ENCODE measurements at regions not wholly inside any gene's neighbourhood (a gene's known extent, or its start where the extent isn't known, plus 50 kb on each side); places are given as distances from the start of the nearest gene placed in this dataset.

DNA sequence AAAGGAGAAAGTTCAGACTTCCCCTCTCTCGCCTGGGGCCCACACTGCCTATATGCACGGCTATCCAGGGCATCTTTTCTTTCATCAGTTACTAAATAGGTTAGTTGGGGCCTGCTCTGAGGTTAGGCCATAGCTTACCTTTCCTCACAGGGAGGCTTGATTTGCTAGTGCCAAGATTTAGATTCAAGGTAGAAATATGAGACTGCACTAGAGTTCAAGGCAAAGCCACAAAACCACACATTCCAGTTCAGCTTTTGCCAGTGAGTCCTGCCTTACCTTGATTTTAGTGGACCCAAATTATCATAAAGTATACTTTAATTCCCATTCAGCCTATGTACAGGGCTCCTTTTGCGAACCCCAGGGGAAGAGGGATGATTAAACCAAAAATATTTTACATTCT is 762.8 kb downstream of the PDHA2 start:
- ATAC-seq (no peak), DNase-seq (ENCODE audit: low read depth, low spot score) (no peak)
- intact Hi-C loops (cut with micrococcal nuclease; ENCODE audit: unreplicated experiment), result no loop called here
- Histone ChIP-seq H3K27me3 (ENCODE audit: control insufficient read depth, insufficient read depth, low read length) (no peaks in the 10 kb centered on the region), H3K4me1 (ENCODE audit: control insufficient read depth, insufficient read depth, low read length) (no peaks in the 10 kb centered on the region), H3K9me3 (ENCODE audit: control insufficient read depth, insufficient read depth, low read depth, low read length) (no peaks in the 10 kb centered on the region), H3K4me3 (ENCODE audit: low read depth in 2 of 2, low read length in 2 of 2) (no peak overlapping the region), H3K27ac (ENCODE audit: low read length) (no peak overlapping the region), H3K36me3 (ENCODE audit: control insufficient read depth, insufficient read depth, low read length) (no peaks in the 10 kb centered on the region)
- in situ Hi-C loops (cut with HindIII; ENCODE audit: low pct_unique_long_range_greater_than_20kb, low sequenced_read_pairs), result no loop called here
- BruUV-seq (replicated peaks), result no TSS peak
- ChIA-PET CTCF (no interaction called here), POLR2A (no interaction called here)
- TF ChIP-seq POLR2AphosphoS5 (IDR thresholded peaks at IDR 0.05; ENCODE audit: low read depth, low read length) (no peak), SIN3A (IDR thresholded peaks at IDR 0.05; ENCODE audit: borderline replicate concordance, insufficient read depth, low read depth, low read length) (no peak), TCF7L2 (IDR thresholded peaks at IDR 0.05; ENCODE audit: low read depth, low read length) (no peak)
- TF ChIP-seq, protein P1, sequence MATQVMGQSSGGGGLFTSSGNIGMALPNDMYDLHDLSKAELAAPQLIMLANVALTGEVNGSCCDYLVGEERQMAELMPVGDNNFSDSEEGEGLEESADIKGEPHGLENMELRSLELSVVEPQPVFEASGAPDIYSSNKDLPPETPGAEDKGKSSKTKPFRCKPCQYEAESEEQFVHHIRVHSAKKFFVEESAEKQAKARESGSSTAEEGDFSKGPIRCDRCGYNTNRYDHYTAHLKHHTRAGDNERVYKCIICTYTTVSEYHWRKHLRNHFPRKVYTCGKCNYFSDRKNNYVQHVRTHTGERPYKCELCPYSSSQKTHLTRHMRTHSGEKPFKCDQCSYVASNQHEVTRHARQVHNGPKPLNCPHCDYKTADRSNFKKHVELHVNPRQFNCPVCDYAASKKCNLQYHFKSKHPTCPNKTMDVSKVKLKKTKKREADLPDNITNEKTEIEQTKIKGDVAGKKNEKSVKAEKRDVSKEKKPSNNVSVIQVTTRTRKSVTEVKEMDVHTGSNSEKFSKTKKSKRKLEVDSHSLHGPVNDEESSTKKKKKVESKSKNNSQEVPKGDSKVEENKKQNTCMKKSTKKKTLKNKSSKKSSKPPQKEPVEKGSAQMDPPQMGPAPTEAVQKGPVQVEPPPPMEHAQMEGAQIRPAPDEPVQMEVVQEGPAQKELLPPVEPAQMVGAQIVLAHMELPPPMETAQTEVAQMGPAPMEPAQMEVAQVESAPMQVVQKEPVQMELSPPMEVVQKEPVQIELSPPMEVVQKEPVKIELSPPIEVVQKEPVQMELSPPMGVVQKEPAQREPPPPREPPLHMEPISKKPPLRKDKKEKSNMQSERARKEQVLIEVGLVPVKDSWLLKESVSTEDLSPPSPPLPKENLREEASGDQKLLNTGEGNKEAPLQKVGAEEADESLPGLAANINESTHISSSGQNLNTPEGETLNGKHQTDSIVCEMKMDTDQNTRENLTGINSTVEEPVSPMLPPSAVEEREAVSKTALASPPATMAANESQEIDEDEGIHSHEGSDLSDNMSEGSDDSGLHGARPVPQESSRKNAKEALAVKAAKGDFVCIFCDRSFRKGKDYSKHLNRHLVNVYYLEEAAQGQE (IDR thresholded peaks at IDR 0.05; ENCODE audit: insufficient read depth in 1 of 2, low read depth in 2 of 2, low read length in 1 of 2), result no peak
- TF ChIP-seq, protein P2, sequence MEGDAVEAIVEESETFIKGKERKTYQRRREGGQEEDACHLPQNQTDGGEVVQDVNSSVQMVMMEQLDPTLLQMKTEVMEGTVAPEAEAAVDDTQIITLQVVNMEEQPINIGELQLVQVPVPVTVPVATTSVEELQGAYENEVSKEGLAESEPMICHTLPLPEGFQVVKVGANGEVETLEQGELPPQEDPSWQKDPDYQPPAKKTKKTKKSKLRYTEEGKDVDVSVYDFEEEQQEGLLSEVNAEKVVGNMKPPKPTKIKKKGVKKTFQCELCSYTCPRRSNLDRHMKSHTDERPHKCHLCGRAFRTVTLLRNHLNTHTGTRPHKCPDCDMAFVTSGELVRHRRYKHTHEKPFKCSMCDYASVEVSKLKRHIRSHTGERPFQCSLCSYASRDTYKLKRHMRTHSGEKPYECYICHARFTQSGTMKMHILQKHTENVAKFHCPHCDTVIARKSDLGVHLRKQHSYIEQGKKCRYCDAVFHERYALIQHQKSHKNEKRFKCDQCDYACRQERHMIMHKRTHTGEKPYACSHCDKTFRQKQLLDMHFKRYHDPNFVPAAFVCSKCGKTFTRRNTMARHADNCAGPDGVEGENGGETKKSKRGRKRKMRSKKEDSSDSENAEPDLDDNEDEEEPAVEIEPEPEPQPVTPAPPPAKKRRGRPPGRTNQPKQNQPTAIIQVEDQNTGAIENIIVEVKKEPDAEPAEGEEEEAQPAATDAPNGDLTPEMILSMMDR (IDR thresholded peaks at IDR 0.05), result no peak

DNA sequence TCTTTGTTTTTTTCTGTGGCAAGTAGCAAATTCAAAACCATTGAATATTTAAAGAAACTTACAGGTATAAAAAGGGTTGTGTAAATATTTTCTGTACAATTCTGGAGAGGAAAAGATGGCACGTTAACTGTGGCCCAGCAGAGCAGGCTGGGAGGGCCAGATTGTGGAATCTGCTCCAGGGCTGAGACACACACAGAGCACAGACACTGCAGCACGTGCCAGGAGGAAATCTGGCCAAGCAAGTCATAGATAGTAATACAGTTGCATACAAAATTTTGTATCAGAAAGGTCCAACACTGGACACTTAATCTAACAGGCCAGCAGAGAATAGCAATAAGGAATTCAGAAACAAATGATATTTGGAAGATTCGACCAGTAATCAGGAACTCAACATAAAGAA is 763.7 kb downstream of the PDHA2 start:
- Histone ChIP-seq H3K27ac (ENCODE audit: low read length) (no peak overlapping the region), H3K4me1 (ENCODE audit: control insufficient read depth, insufficient read depth, low read length) (no peaks in the 10 kb centered on the region), H3K27me3 (ENCODE audit: control insufficient read depth, insufficient read depth, low read length) (no peaks in the 10 kb centered on the region), H3K9me3 (ENCODE audit: control insufficient read depth, insufficient read depth, low read depth, low read length) (no peaks in the 10 kb centered on the region), H3K36me3 (ENCODE audit: control insufficient read depth, insufficient read depth, low read length) (no peaks in the 10 kb centered on the region), H3K4me3 (ENCODE audit: low read depth in 2 of 2, low read length in 2 of 2) (no peak overlapping the region)
- no peak for TF ChIP-seq POLR2AphosphoS5 (IDR thresholded peaks at IDR 0.05; ENCODE audit: low read depth, low read length)
- no peak for TF ChIP-seq SIN3A (IDR thresholded peaks at IDR 0.05; ENCODE audit: borderline replicate concordance, insufficient read depth, low read depth, low read length)
- TF ChIP-seq, protein P2 (IDR thresholded peaks at IDR 0.05), result no peak
- TF ChIP-seq TCF7L2 (IDR thresholded peaks at IDR 0.05; ENCODE audit: low read depth, low read length), result no peak
- TF ChIP-seq, protein P1 (IDR thresholded peaks at IDR 0.05; ENCODE audit: insufficient read depth in 1 of 2, low read depth in 2 of 2, low read length in 1 of 2), result no peak
- ATAC-seq (no peak), DNase-seq (ENCODE audit: low read depth, low spot score) (no peak)
- in situ Hi-C loops (cut with HindIII; ENCODE audit: low pct_unique_long_range_greater_than_20kb, low sequenced_read_pairs) (no loop called here), intact Hi-C loops (cut with micrococcal nuclease; ENCODE audit: unreplicated experiment) (no loop called here)
- ChIA-PET CTCF (no interaction called here), POLR2A (no interaction called here)
- BruUV-seq (replicated peaks), result no TSS peak

All from Panc1 (cell line).